ENCODE measurements at regions not wholly inside any gene's neighbourhood (a gene's known extent, or its start where the extent isn't known, plus 50 kb on each side); places are given as distances from the start of the nearest gene placed in this dataset.
A peak's percentile ranks its signal among the peaks of the same experiment; 100 is the strongest.

DNA sequence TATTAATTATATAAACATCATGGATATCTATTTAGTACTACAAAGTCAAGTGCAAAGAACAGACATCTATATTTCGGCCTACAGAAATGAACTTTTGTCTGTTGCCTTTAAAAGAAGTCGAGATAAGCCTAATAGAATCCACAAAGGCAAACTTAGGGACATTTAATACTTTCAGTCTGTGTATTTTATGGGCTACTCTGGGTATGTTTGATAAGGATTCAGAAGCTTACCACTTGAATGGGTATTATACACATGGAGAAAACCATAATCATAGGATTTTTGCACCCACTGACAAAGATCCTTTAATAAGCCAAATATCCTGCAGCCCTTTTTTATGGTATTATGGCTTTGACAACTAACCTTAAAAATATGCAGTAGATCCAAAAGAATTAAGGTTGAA, 224.8 kb downstream of the LMO4 start:
- DNase-seq (ENCODE audit: low read depth): no peak
- TF ChIP-seq, protein P1, sequence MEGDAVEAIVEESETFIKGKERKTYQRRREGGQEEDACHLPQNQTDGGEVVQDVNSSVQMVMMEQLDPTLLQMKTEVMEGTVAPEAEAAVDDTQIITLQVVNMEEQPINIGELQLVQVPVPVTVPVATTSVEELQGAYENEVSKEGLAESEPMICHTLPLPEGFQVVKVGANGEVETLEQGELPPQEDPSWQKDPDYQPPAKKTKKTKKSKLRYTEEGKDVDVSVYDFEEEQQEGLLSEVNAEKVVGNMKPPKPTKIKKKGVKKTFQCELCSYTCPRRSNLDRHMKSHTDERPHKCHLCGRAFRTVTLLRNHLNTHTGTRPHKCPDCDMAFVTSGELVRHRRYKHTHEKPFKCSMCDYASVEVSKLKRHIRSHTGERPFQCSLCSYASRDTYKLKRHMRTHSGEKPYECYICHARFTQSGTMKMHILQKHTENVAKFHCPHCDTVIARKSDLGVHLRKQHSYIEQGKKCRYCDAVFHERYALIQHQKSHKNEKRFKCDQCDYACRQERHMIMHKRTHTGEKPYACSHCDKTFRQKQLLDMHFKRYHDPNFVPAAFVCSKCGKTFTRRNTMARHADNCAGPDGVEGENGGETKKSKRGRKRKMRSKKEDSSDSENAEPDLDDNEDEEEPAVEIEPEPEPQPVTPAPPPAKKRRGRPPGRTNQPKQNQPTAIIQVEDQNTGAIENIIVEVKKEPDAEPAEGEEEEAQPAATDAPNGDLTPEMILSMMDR (IDR thresholded peaks at IDR 0.05; ENCODE audit: insufficient read depth, low read length): no peak
- no peak overlapping the region for H3K4me3 ChIP-seq (ENCODE audit: low read depth, low read length)

DNA sequence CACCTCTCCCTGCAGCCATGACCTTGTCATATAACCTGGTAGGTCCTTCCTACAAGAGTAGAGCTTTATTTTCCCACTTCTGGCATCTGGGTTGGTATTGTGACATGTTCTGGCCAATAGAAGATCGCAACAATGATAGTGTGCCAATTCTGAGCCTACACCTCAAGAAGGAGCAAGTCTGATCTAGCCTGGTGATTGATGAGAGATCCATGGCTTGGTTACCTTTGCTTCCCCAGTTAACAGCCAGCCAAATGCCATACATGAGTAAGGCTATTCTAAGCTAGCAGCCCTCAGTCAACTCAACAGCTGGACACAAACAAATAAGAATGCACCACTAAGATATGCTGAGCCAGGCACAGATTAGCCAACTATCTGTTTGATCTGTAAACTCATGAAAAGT, 226.7 kb downstream of the LMO4 start:
- H3K4me3 ChIP-seq (ENCODE audit: low read depth, low read length): no peak overlapping the region
- TF ChIP-seq, protein P1 (IDR thresholded peaks at IDR 0.05; ENCODE audit: insufficient read depth, low read length): no peak
- no peak for DNase-seq (ENCODE audit: low read depth)

DNA sequence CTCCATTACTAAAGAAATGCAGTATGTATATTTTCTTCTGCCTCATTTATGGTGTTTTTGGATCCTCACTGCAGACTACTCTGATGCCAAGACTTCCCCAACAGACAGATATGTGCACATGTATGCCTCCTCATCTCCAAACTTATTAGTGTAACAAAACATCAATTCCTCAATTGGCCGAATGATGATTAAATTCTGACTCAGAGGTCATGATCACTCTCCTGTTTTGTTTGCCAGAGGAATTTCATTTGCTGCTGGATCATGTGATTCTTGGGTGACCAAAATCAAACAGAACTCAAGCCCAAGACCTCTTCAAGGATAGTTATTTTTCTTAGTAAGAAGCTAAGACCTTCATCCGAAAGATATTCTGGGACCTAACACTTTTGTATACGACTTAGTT, 227.6 kb downstream of the LMO4 start:
- H3K4me3 ChIP-seq (ENCODE audit: low read depth, low read length): no peak overlapping the region
- TF ChIP-seq, protein P1 (IDR thresholded peaks at IDR 0.05; ENCODE audit: insufficient read depth, low read length): no peak
- no peak for DNase-seq (ENCODE audit: low read depth)

DNA sequence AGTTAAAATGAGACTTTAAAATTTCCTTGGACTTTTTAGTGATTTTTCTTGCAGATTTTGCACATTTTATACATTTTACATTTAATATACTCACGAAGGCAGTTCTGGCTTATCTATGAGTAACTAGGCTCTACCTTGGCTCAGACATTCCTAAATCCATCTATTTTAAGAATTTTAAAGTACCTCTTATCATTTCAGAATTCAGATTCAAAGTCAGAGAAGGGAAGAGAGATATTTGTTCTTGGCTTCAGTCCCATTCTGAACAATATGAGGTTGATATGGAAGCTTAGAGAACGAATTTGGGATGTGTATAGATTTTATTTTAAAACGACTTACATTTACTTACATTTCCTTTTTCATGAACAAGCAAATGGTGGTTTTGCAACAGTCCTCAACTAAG, 230.2 kb downstream of the LMO4 start:
- H3K4me3 ChIP-seq (ENCODE audit: low read depth, low read length): no peak overlapping the region
- DNase-seq (ENCODE audit: low read depth): peak; percentile 30
- TF ChIP-seq, protein P1 (IDR thresholded peaks at IDR 0.05; ENCODE audit: insufficient read depth, low read length): no peak

DNA sequence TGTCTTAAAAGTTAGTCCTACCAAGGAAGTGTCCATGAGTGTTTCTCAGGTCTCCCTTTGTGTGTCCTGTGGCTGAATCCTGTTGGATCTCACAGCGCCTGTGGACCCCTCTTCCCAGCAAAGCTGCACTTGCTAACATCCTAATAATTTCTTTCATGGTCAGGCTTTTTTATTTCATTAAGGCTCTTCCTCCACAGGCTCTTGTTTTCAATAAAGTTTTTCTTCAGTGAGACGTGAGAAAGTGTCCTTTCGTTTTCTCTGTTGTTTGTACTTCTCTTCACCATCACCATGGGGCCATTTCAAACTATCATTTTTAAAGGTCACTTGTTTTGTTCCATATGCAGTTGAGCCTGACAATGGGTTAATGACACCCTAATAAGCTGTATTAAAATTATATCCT, 231.5 kb downstream of the LMO4 start:
- H3K4me3 ChIP-seq (ENCODE audit: low read depth, low read length): no peak overlapping the region
- TF ChIP-seq, protein P1 (IDR thresholded peaks at IDR 0.05; ENCODE audit: insufficient read depth, low read length): no peak
- DNase-seq (ENCODE audit: low read depth): no peak

DNA sequence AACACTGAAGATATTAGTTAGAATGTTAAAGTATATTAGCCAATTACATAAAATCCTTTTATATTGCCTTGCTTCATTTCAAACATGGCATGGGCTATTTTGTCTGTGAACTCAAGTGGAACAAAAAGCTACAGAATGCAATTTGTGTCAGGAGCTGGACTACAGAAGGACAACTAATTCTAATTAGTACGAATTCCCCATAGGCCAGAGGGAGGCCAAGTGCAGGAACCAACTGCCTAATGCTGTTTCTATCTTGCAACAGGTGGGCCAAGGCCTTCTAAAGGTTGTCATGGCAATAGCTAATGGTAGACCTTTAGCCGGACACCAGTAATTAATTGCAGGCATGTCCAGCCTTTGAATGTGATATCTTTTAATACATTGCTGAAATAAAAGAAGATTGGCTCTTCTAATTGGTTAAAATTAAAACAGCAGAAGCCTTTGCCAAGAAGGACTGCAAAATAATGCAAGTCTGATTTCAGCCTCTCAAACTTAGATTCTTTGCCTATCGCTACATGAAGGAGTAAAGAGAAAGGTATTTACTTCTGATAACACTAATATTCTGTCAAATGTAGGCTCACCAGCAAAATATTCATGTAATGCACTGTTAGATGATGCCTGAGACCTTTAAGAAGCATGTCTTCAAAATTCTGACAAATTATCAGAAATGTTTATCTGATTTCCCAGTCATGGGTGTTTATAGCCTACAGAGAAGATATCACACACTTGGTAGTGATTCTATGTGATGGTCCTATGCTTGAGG, 232.1 kb downstream of the LMO4 start:
- no peak overlapping the region for H3K4me3 ChIP-seq (ENCODE audit: low read depth, low read length)
- TF ChIP-seq, protein P1 (IDR thresholded peaks at IDR 0.05; ENCODE audit: insufficient read depth, low read length): no peak
- DNase-seq (ENCODE audit: low read depth): peak; percentile 76

DNA sequence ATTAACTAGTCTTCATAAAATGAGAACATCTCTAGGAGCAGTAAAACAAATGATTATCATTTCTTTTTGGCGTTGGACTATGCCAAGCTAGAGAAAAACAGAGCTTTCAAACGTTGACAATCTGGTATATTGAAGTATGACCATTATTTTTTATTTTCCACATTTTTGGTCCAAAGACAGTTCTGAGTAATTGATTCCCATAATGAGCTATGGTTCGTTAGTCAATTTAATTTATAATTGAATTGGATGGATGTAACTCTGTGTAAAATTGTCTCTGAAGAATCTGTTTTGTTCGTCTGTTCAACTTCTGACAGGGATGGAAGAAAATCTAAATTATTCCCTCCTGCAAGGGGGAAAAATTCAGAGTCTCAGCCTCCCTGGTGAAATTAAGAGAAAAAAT, 234.5 kb downstream of the LMO4 start:
- H3K4me3 ChIP-seq (ENCODE audit: low read depth, low read length): no peak overlapping the region
- DNase-seq (ENCODE audit: low read depth): no peak
- TF ChIP-seq, protein P1 (IDR thresholded peaks at IDR 0.05; ENCODE audit: insufficient read depth, low read length): no peak
